Upper lobe of right lung (tissue), 1 donor: ENCODE measurements at regions not wholly inside any gene's neighbourhood (a gene's known extent, or its start where the extent isn't known, plus 50 kb on each side); places are given as distances from the start of the nearest gene placed in this dataset.

Experiments used
- ATAC-seq: fragments of 200-7000 bp; cut with Tn5 transposase; one replicate; pipeline ENCODE4 v1.9.1; 2020; ENCODE audit warnings: mild to moderate bottlenecking, moderate library complexity
- DNase-seq: peaks from one replicate; pipeline ENCODE4 v3.0.0-alpha.2; 2020
- H3K27ac ChIP-seq: fragments of 200-600 bp; one replicate; pipeline ENCODE4 v1.8.0; 2022
- H3K27me3 ChIP-seq: fragments of 200-600 bp; one replicate; pipeline ENCODE4 v1.8.0; 2022; ENCODE audit warnings: mild to moderate bottlenecking
- H3K36me3 ChIP-seq: fragments of 200-600 bp; one replicate; pipeline ENCODE4 v1.8.0; 2022
- H3K4me1 ChIP-seq: fragments of 200-600 bp; one replicate; pipeline ENCODE4 v1.8.0; 2022
- H3K4me3 ChIP-seq: fragments of 200-600 bp; one replicate; pipeline ENCODE4 v1.8.0; 2022; ENCODE audit warnings: mild to moderate bottlenecking
- H3K9me3 ChIP-seq: fragments of 200-600 bp; one replicate; pipeline ENCODE4 v1.8.0; 2022
- intact Hi-C: fragments of 100-400 bp; cut with DNase I; formaldehyde crosslinking; loops from one replicate; pipeline ENCODE4 v1.11.0; 2022
- TF ChIP-seq, protein P1 (sequence below): fragments of 200-600 bp; IDR thresholded peaks from one replicate; pipeline ENCODE4 v1.8.0; 2022; ENCODE audit warnings: antibody characterized with exemption
- donor health status: DM: no; HTN: yes; CAD: no; lungs with severe emphysema.

DNA sequence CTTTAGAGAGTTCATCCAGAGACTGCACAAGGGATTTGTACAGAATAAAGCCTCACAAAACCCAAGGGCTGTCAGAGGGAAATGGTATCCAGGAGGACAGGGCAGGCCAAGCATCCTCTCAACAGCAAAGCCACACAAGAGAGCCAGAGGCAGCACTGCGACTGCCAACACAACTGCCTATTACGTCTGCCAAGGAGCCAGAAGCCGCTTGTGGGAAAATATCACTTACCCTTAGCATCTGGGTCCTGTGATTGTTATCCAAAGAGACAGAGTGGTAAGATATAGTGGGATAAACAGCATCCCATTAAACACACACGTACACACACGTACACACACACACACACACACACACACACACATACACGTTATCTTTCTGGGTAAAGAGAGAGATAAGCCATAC is 618.3 kb upstream of the AGTR1 start:
- intact Hi-C loops = no loop called here
- DNase-seq (no peak), ATAC-seq (no peak)
- H3K27ac ChIP-seq = no peak overlapping the region
- no peak overlapping the region for H3K4me3 ChIP-seq
- no peaks in the 10 kb centered on the region for H3K9me3 ChIP-seq
- no peaks in the 10 kb centered on the region for H3K36me3 ChIP-seq
- no peaks in the 10 kb centered on the region for H3K27me3 ChIP-seq
- TF ChIP-seq, protein P1, sequence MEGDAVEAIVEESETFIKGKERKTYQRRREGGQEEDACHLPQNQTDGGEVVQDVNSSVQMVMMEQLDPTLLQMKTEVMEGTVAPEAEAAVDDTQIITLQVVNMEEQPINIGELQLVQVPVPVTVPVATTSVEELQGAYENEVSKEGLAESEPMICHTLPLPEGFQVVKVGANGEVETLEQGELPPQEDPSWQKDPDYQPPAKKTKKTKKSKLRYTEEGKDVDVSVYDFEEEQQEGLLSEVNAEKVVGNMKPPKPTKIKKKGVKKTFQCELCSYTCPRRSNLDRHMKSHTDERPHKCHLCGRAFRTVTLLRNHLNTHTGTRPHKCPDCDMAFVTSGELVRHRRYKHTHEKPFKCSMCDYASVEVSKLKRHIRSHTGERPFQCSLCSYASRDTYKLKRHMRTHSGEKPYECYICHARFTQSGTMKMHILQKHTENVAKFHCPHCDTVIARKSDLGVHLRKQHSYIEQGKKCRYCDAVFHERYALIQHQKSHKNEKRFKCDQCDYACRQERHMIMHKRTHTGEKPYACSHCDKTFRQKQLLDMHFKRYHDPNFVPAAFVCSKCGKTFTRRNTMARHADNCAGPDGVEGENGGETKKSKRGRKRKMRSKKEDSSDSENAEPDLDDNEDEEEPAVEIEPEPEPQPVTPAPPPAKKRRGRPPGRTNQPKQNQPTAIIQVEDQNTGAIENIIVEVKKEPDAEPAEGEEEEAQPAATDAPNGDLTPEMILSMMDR = no peak
- peaks cover 4% of the 10 kb centered on the region for H3K4me1 ChIP-seq

GRCh38 chr3:148081926-148082325 is 615.8 kb upstream of the AGTR1 start:
- H3K4me3 ChIP-seq = no peak overlapping the region
- intact Hi-C loops = no loop called here
- no peak overlapping the region for H3K27ac ChIP-seq
- peaks cover 4% of the 10 kb centered on the region for H3K4me1 ChIP-seq
- H3K36me3 ChIP-seq = no peaks in the 10 kb centered on the region
- TF ChIP-seq, protein P1 = no peak
- H3K9me3 ChIP-seq = no peaks in the 10 kb centered on the region
- DNase-seq (no peak), ATAC-seq (no peak)
- no peaks in the 10 kb centered on the region for H3K27me3 ChIP-seq

DNA sequence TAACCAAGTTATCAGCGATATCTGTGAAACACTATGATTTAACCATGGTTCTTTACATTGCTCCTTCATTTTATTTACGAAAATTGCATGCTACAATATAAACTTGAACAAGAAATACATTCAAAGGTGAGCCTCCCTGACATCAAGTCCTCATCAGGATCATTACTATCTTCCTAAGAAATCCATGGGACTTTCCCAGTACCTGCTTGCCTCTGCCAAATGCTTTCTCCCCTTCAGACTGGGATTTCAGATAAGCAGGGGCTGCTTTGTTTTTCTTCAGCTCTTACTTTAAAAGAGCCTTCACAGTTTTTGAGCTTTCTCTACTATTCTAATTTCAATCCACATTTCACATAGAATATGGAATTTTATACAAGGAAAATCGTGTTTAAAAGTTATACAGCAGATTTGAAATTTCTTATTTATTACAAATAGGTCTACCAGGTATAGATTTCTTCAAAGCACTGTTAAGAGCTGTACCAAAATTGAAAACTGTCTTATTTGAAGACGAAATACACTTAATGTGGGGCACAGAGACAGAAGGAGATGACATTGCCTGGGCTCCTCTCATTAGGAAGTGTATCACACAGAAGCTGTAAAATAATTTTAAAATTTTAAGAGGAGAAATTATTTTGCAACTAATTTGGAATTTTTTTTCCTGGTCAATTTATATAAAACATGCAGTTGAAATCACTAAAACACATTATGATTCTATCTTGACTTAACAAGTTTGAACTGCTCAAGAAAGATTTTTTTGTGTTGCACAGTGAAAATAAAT is 615.0 kb upstream of the AGTR1 start:
- no peak for ATAC-seq
- TF ChIP-seq, protein P1 = no peak
- Histone ChIP-seq H3K27ac (no peak overlapping the region), H3K36me3 (no peaks in the 10 kb centered on the region), H3K27me3 (no peaks in the 10 kb centered on the region), H3K4me1 (peaks cover 4% of the 10 kb centered on the region), H3K4me3 (no peak overlapping the region), H3K9me3 (no peaks in the 10 kb centered on the region)
- DNase-seq = no peak
- intact Hi-C loops = no loop called here

DNA sequence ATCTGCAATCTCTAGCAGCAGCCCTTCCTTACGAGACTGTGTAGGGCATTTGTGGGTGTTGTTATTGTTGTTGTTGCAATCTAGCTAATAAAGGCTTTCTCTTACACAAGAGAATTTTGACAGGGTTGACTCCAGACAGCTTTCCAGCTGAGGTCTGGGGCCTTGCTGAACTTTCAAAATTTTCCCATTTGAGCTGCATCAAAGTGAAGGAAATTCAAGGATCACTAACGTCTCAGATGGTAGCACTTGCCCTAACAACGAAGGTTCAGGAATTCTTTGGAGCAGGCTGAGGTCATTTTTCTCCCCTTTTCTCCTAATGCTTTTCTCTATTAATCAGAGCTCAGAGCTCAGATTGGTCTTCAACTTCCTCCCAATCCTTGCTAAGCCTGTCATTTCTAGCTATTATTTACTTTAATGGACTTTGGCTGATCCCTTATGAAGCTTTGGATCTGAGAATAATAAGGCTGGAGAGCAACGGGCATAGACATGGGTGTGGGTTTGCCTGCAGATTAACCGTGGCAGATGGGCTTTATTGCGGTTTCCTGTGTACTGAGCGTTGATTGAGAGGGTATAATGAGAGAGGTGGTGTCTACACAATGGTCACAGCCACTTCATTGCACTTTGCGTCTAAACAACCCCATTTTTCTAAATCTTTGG is 614.0 kb upstream of the AGTR1 start:
- ATAC-seq = no peak
- H3K27ac ChIP-seq = no peak overlapping the region
- H3K9me3 ChIP-seq = no peaks in the 10 kb centered on the region
- intact Hi-C loops = no loop called here
- no peak for DNase-seq
- TF ChIP-seq, protein P1 = no peak
- no peak overlapping the region for H3K4me3 ChIP-seq
- peaks cover 2% of the 10 kb centered on the region for H3K4me1 ChIP-seq
- H3K36me3 ChIP-seq = no peaks in the 10 kb centered on the region
- no peaks in the 10 kb centered on the region for H3K27me3 ChIP-seq

DNA sequence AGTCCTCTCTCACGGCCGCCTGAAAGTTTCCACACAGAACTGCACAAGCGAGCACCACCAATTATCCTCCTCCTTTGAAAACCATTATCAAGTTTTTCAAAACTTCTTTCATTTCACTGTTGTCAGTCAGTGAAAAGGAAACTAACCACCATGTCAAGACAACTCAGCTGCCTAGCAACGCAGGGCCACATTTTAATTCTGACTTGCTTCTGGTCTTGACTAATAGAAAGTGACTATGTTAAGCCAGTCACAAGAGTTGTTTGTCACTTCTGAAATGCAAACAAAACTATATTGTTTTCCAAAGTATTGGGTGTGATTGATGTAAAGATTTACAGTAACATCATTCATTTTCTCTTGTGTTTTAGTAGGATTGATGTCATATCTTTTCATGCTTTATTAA is 612.8 kb upstream of the AGTR1 start:
- no peaks in the 10 kb centered on the region for H3K27me3 ChIP-seq
- H3K27ac ChIP-seq = no peak overlapping the region
- H3K4me1 ChIP-seq = no peaks in the 10 kb centered on the region
- DNase-seq = no peak
- H3K4me3 ChIP-seq = no peak overlapping the region
- intact Hi-C loops = no loop called here
- H3K9me3 ChIP-seq = no peaks in the 10 kb centered on the region
- no peak for ATAC-seq
- TF ChIP-seq, protein P1 = no peak
- no peaks in the 10 kb centered on the region for H3K36me3 ChIP-seq
